CD8-positive, alpha-beta memory T cell (primary cell): ENCODE measurements at regions not wholly inside any gene's neighbourhood (a gene's known extent, or its start where the extent isn't known, plus 50 kb on each side); places are given as distances from the start of the nearest gene placed in this dataset.

Source experiments
- CTCF ChIA-PET: fragments of 350-600 bp; sonication (Branson Sonifier 250); formaldehyde crosslinking; loops from one replicate; lab custom pipeline; 2021; ENCODE audit warnings: antibody characterized with exemption; lab: Charles Lee
- POLR2A ChIA-PET: fragments of 350-600 bp; sonication (Branson Sonifier 250); formaldehyde crosslinking; loops from one replicate; lab custom pipeline; 2021; ENCODE audit warnings: antibody characterized with exemption; lab: Charles Lee
- DNase-seq, 5 donors: peaks; one replicate each; pipeline versions ENCODE4 v3.0.0 to v3.0.0-alpha.2; 2020 to 2022; ENCODE audit warnings: mixed read lengths in 1 of 5
- H3K27ac ChIP-seq: one replicate; pipeline ENCODE4 v1.7.0; 2013; ENCODE audit warnings: low read depth, mild to moderate bottlenecking, low read length, moderate library complexity
- H3K27me3 ChIP-seq: 2 replicates; pipeline ENCODE4 v1.7.0; 2013; ENCODE audit warnings: low read length, mild to moderate bottlenecking; ENCODE audit not compliant: insufficient read depth, poor library complexity, severe bottlenecking
- H3K36me3 ChIP-seq: 2 replicates; pipeline ENCODE4 v1.7.0; 2013; ENCODE audit warnings: mild to moderate bottlenecking, low read length, moderate library complexity; ENCODE audit not compliant: insufficient read depth
- H3K4me1 ChIP-seq: 2 replicates; pipeline ENCODE4 v1.7.0; 2013; ENCODE audit warnings: mild to moderate bottlenecking, low read length, moderate library complexity; ENCODE audit not compliant: insufficient read depth
- H3K4me3 ChIP-seq: 2 replicates; pipeline ENCODE4 v1.7.0; 2013; ENCODE audit warnings: mild to moderate bottlenecking, low read length
- H3K9me3 ChIP-seq: 2 replicates; pipeline ENCODE4 v1.7.0; 2013; ENCODE audit warnings: mild to moderate bottlenecking, low read length
- H3K27ac Mint-ChIP-seq, 8 donors: one replicate each; pipeline ENCODE4 v1.8.0; 2020 to 2021; ENCODE audit warnings: mixed read lengths in 8 of 8, mild to moderate bottlenecking in 6 of 8, inconsistent platforms in 3 of 8, moderate library complexity in 3 of 8
- H3K27me3 Mint-ChIP-seq, 2 donors: one replicate each; pipeline ENCODE4 v1.8.0; 2020 to 2021; ENCODE audit warnings: mixed read lengths in 2 of 2, mild to moderate bottlenecking in 1 of 2, moderate library complexity in 1 of 2
- H3K36me3 Mint-ChIP-seq, 3 donors: one replicate each; pipeline ENCODE4 v1.8.0; 2020 to 2021; ENCODE audit warnings: mixed read lengths in 3 of 3, inconsistent platforms in 1 of 3, mild to moderate bottlenecking in 1 of 3
- H3K4me1 Mint-ChIP-seq, 3 donors: one replicate each; pipeline ENCODE4 v1.8.0; 2020 to 2021; ENCODE audit warnings: mixed read lengths in 3 of 3, inconsistent platforms in 1 of 3, mild to moderate bottlenecking in 1 of 3
- H3K4me3 Mint-ChIP-seq, 7 donors: one replicate each; pipeline ENCODE4 v1.8.0; 2020 to 2021; ENCODE audit warnings: mixed read lengths in 7 of 7, mild to moderate bottlenecking in 6 of 7, moderate library complexity in 4 of 7, inconsistent platforms in 2 of 7
- H3K9me3 Mint-ChIP-seq, 5 donors: one replicate each; pipeline ENCODE4 v1.8.0; 2020 to 2022; ENCODE audit warnings: mixed read lengths in 5 of 5, mild to moderate bottlenecking in 3 of 5, moderate library complexity in 2 of 5, inconsistent platforms in 1 of 5

- POLR2A ChIA-PET = no interaction called here
- CTCF ChIA-PET = no interaction called here
- H3K27ac Mint-ChIP-seq = no peak overlapping the region
- H3K36me3 Mint-ChIP-seq = peaks cover 0 to 1% (median 0%) of the 10 kb centered on the region in 3 donors
- Histone ChIP-seq H3K9me3 (no peaks in the 10 kb centered on the region), H3K4me1 (no peaks in the 10 kb centered on the region), H3K27ac (no peak overlapping the region), H3K4me3 (no peak overlapping the region), H3K36me3 (no peaks in the 10 kb centered on the region), H3K27me3 (no peaks in the 10 kb centered on the region)
- H3K27me3 Mint-ChIP-seq = no peaks in the 10 kb centered on the region
- no peaks in the 10 kb centered on the region for H3K4me1 Mint-ChIP-seq
- no peak overlapping the region for H3K4me3 Mint-ChIP-seq
- peaks cover 4 to 51% (median 12%) of the 10 kb centered on the region in 5 donors for H3K9me3 Mint-ChIP-seq
- DNase-seq = no peak
Observed at GRCh38 chr5:20611620-20612019, 623.6 kb upstream of the CDH18 start.

GRCh38 chr5:20610681-20611080 lies 622.7 kb upstream of the CDH18 start:
- no peak overlapping the region for H3K27ac ChIP-seq
- no peaks in the 10 kb centered on the region for H3K27me3 Mint-ChIP-seq
- no peaks in the 10 kb centered on the region for H3K27me3 ChIP-seq
- DNase-seq = no peak
- H3K4me3 Mint-ChIP-seq = no peak overlapping the region
- H3K4me1 ChIP-seq = no peaks in the 10 kb centered on the region
- no peaks in the 10 kb centered on the region for H3K36me3 ChIP-seq
- H3K4me3 ChIP-seq = no peak overlapping the region
- H3K9me3 Mint-ChIP-seq = peaks cover 6 to 46% (median 11%) of the 10 kb centered on the region in 5 donors
- H3K9me3 ChIP-seq = no peaks in the 10 kb centered on the region
- POLR2A ChIA-PET = no interaction called here
- no peak overlapping the region for H3K27ac Mint-ChIP-seq
- H3K4me1 Mint-ChIP-seq = no peaks in the 10 kb centered on the region
- no peaks in the 10 kb centered on the region for H3K36me3 Mint-ChIP-seq
- CTCF ChIA-PET = no interaction called here

GRCh38 chr5:20609126-20609525 lies 621.1 kb upstream of the CDH18 start:
- no peaks in the 10 kb centered on the region for H3K4me1 Mint-ChIP-seq
- no peak overlapping the region for H3K4me3 Mint-ChIP-seq
- H3K27me3 Mint-ChIP-seq = no peaks in the 10 kb centered on the region
- DNase-seq = no peak
- no peaks in the 10 kb centered on the region for H3K36me3 Mint-ChIP-seq
- no peaks in the 10 kb centered on the region for H3K27me3 ChIP-seq
- H3K4me3 ChIP-seq = no peak overlapping the region
- no peaks in the 10 kb centered on the region for H3K9me3 ChIP-seq
- no peak overlapping the region for H3K27ac Mint-ChIP-seq
- H3K4me1 ChIP-seq = no peaks in the 10 kb centered on the region
- peaks cover 4 to 39% (median 10%) of the 10 kb centered on the region in 5 donors for H3K9me3 Mint-ChIP-seq
- H3K27ac ChIP-seq = no peak overlapping the region
- H3K36me3 ChIP-seq = no peaks in the 10 kb centered on the region
- ChIA-PET POLR2A (no interaction called here), CTCF (no interaction called here)

GRCh38 chr5:20608567-20608966 lies 620.6 kb upstream of the CDH18 start:
- POLR2A ChIA-PET = no interaction called here
- H3K9me3 ChIP-seq = no peaks in the 10 kb centered on the region
- no peaks in the 10 kb centered on the region for H3K4me1 ChIP-seq
- CTCF ChIA-PET = no interaction called here
- Mint-ChIP-seq H3K27me3 (no peaks in the 10 kb centered on the region), H3K4me3 (no peak overlapping the region), H3K36me3 (no peaks in the 10 kb centered on the region), H3K4me1 (no peaks in the 10 kb centered on the region), H3K9me3 (peaks cover 3 to 35% (median 8%) of the 10 kb centered on the region in 5 donors), H3K27ac (no peak overlapping the region)
- no peak overlapping the region for H3K4me3 ChIP-seq
- no peak overlapping the region for H3K27ac ChIP-seq
- H3K36me3 ChIP-seq = no peaks in the 10 kb centered on the region
- H3K27me3 ChIP-seq = no peaks in the 10 kb centered on the region
- DNase-seq = no peak

- H3K4me1 ChIP-seq = no peaks in the 10 kb centered on the region
- Mint-ChIP-seq H3K27ac (no peak overlapping the region), H3K36me3 (no peaks in the 10 kb centered on the region), H3K4me3 (no peak overlapping the region), H3K27me3 (no peaks in the 10 kb centered on the region), H3K9me3 (peaks cover 10 to 41% (median 14%) of the 10 kb centered on the region in 5 donors), H3K4me1 (no peaks in the 10 kb centered on the region)
- H3K9me3 ChIP-seq = no peaks in the 10 kb centered on the region
- H3K4me3 ChIP-seq = no peak overlapping the region
- CTCF ChIA-PET = no interaction called here
- no peaks in the 10 kb centered on the region for H3K27me3 ChIP-seq
- no peaks in the 10 kb centered on the region for H3K36me3 ChIP-seq
- no peak overlapping the region for H3K27ac ChIP-seq
- DNase-seq = no peak
- POLR2A ChIA-PET = no interaction called here
Observed at GRCh38 chr5:20605732-20606525, 617.9 kb upstream of the CDH18 start.

- Mint-ChIP-seq H3K4me1 (no peaks in the 10 kb centered on the region), H3K27ac (no peak overlapping the region), H3K9me3 (peaks cover 10 to 33% (median 14%) of the 10 kb centered on the region in 5 donors), H3K36me3 (no peaks in the 10 kb centered on the region), H3K4me3 (no peak overlapping the region), H3K27me3 (no peaks in the 10 kb centered on the region)
- H3K36me3 ChIP-seq = no peaks in the 10 kb centered on the region
- H3K9me3 ChIP-seq = no peaks in the 10 kb centered on the region
- H3K4me3 ChIP-seq = no peak overlapping the region
- ChIA-PET CTCF (no interaction called here), POLR2A (no interaction called here)
- DNase-seq = no peak
- no peaks in the 10 kb centered on the region for H3K27me3 ChIP-seq
- H3K27ac ChIP-seq = no peak overlapping the region
- no peaks in the 10 kb centered on the region for H3K4me1 ChIP-seq
Observed at GRCh38 chr5:20604992-20605391, 617.0 kb upstream of the CDH18 start.

- Mint-ChIP-seq H3K9me3 (peaks cover 17 to 38% (median 26%) of the 10 kb centered on the region in 5 donors), H3K27ac (no peak overlapping the region), H3K4me1 (no peaks in the 10 kb centered on the region), H3K4me3 (no peak overlapping the region), H3K27me3 (no peaks in the 10 kb centered on the region), H3K36me3 (no peaks in the 10 kb centered on the region)
- Histone ChIP-seq H3K27ac (no peak overlapping the region), H3K27me3 (no peaks in the 10 kb centered on the region), H3K36me3 (no peaks in the 10 kb centered on the region), H3K4me1 (no peaks in the 10 kb centered on the region), H3K9me3 (no peaks in the 10 kb centered on the region), H3K4me3 (no peak overlapping the region)
- ChIA-PET CTCF (no interaction called here), POLR2A (no interaction called here)
- no peak for DNase-seq
Observed at GRCh38 chr5:20601678-20602100, 613.7 kb upstream of the CDH18 start.

- Histone ChIP-seq H3K4me1 (no peaks in the 10 kb centered on the region), H3K27me3 (no peaks in the 10 kb centered on the region), H3K36me3 (no peaks in the 10 kb centered on the region), H3K27ac (no peak overlapping the region), H3K4me3 (no peak overlapping the region), H3K9me3 (no peaks in the 10 kb centered on the region)
- no peak overlapping the region for H3K4me3 Mint-ChIP-seq
- CTCF ChIA-PET = no interaction called here
- H3K9me3 Mint-ChIP-seq = peaks cover 0 to 27% (median 6%) of the 10 kb centered on the region in 5 donors
- no peak for DNase-seq
- no peaks in the 10 kb centered on the region for H3K4me1 Mint-ChIP-seq
- POLR2A ChIA-PET = no interaction called here
- no peak overlapping the region for H3K27ac Mint-ChIP-seq
- H3K36me3 Mint-ChIP-seq = no peaks in the 10 kb centered on the region
- H3K27me3 Mint-ChIP-seq = no peaks in the 10 kb centered on the region
Observed at GRCh38 chr5:20590356-20590755, 602.4 kb upstream of the CDH18 start.
